CD4-positive, alpha-beta T cell treated with Interleukin-1 beta for 1 hour (primary cell): ENCODE measurements at regions not wholly inside any gene's neighbourhood (a gene's known extent, or its start where the extent isn't known, plus 50 kb on each side); places are given as distances from the start of the nearest gene placed in this dataset.

Source experiments
- DNase-seq, 2 donors: peaks; one replicate each; pipeline ENCODE4 v3.0.0-alpha.2; 2020 to 2022

- DNase-seq: no peak
Observed at GRCh38 chr5:125190232-125191087, 444.0 kb upstream of the ZNF608 start.

GRCh38 chr5:125194883-125195282, 448.4 kb upstream of the ZNF608 start:
- no peak for DNase-seq

GRCh38 chr5:125196481-125197111, 450.2 kb upstream of the ZNF608 start:
- no peak for DNase-seq

- DNase-seq: no peak
Observed at GRCh38 chr5:125197321-125197720, 450.9 kb upstream of the ZNF608 start.

- no peak for DNase-seq
Observed at GRCh38 chr5:125198270-125198974, 452.0 kb upstream of the ZNF608 start.

- DNase-seq: no peak
Observed at GRCh38 chr5:125199373-125199772, 452.9 kb upstream of the ZNF608 start.

GRCh38 chr5:125199968-125200865, 453.8 kb upstream of the ZNF608 start:
- no peak for DNase-seq

- no peak for DNase-seq
Observed at GRCh38 chr5:125200866-125201373, 454.5 kb upstream of the ZNF608 start.

GRCh38 chr5:125201446-125202052, 455.1 kb upstream of the ZNF608 start:
- no peak for DNase-seq

GRCh38 chr5:125202353-125202752, 455.9 kb upstream of the ZNF608 start:
- DNase-seq: no peak

- no peak for DNase-seq
Observed at GRCh38 chr5:125202871-125203438, 456.5 kb upstream of the ZNF608 start.

GRCh38 chr5:125203912-125204311, 457.5 kb upstream of the ZNF608 start:
- no peak for DNase-seq

- DNase-seq: no peak
Observed at GRCh38 chr5:125205601-125206225, 459.3 kb upstream of the ZNF608 start.

GRCh38 chr5:125207856-125208255, 461.4 kb upstream of the ZNF608 start:
- no peak for DNase-seq

GRCh38 chr5:125209650-125210049, 463.2 kb upstream of the ZNF608 start:
- DNase-seq: no peak

- no peak for DNase-seq
Observed at GRCh38 chr5:125210242-125210947, 464.0 kb upstream of the ZNF608 start.

GRCh38 chr5:125214080-125214479, 467.6 kb upstream of the ZNF608 start:
- DNase-seq: no peak

GRCh38 chr5:125215593-125215992, 469.2 kb upstream of the ZNF608 start:
- DNase-seq: no peak

GRCh38 chr5:125219710-125220109, 473.3 kb upstream of the ZNF608 start:
- DNase-seq: no peak

- DNase-seq: no peak
Observed at GRCh38 chr5:125220284-125220683, 473.8 kb upstream of the ZNF608 start.
